ENCODE measurements at regions not wholly inside any gene's neighbourhood (a gene's known extent, or its start where the extent isn't known, plus 50 kb on each side); places are given as distances from the start of the nearest gene placed in this dataset.

DNA sequence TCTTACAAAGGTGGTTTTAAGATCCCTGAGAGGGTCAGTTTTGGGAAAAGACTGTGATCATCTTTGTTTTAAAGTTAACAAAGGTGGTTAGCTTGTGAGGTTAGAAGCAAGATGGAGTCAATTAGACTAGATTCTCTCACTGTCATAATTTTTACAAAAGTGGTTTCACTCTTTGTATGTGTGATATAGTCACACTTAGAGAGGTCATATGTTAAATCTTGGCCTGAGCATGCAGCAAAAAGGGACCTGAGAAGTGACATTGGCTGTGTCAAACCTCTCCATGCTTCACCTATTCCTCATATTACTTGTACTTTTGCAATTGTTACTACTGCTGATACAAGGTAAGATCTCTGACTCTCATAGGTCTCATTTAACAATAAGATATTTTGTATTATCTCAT lies 368.0 kb downstream of the TBC1D32 start:
- Histone ChIP-seq H3K4me3 (no peak overlapping the region), H3K36me3 (replicated peaks in 1 of 2; ENCODE audit: insufficient read depth in 1 of 2, low read depth in 2 of 2) (no peaks in the 10 kb centered on the region), H3K4me1 (no peaks in the 10 kb centered on the region), H3K27ac (no peak overlapping the region), H3K9me3 (no peaks in the 10 kb centered on the region), H3K27me3 (no peaks in the 10 kb centered on the region)
- DNase-seq (no peak), ATAC-seq (no peak)
- intact Hi-C loops (cut with DNase I): no loop called here
- TF ChIP-seq, protein P1, sequence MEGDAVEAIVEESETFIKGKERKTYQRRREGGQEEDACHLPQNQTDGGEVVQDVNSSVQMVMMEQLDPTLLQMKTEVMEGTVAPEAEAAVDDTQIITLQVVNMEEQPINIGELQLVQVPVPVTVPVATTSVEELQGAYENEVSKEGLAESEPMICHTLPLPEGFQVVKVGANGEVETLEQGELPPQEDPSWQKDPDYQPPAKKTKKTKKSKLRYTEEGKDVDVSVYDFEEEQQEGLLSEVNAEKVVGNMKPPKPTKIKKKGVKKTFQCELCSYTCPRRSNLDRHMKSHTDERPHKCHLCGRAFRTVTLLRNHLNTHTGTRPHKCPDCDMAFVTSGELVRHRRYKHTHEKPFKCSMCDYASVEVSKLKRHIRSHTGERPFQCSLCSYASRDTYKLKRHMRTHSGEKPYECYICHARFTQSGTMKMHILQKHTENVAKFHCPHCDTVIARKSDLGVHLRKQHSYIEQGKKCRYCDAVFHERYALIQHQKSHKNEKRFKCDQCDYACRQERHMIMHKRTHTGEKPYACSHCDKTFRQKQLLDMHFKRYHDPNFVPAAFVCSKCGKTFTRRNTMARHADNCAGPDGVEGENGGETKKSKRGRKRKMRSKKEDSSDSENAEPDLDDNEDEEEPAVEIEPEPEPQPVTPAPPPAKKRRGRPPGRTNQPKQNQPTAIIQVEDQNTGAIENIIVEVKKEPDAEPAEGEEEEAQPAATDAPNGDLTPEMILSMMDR (IDR thresholded peaks at IDR 0.05): no peak
- TF ChIP-seq POLR2A (IDR thresholded peaks at IDR 0.05): no peak

DNA sequence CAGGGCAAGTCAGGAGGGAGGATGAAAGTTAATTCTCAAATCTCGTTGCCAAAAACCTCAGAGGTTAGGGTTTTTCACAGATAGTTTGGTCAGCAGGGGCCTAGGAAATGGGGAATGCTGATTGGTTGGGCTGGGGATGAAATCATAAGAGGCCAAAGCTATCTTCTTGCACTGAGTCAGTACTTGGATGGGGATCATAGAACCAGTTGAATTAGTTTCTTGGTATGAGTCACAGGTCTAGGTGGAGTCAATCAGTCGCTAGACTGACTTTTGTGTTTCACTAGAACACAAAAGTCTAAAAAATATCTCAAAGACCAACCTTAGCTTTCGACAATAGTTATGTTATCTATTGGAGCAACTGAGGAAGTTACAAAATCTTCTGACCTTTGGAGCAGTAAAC lies 368.5 kb downstream of the TBC1D32 start:
- Histone ChIP-seq H3K4me3 (no peak overlapping the region), H3K36me3 (replicated peaks in 1 of 2; ENCODE audit: insufficient read depth in 1 of 2, low read depth in 2 of 2) (no peaks in the 10 kb centered on the region), H3K9me3 (no peaks in the 10 kb centered on the region), H3K4me1 (no peaks in the 10 kb centered on the region), H3K27me3 (no peaks in the 10 kb centered on the region), H3K27ac (no peak overlapping the region)
- 66 to 75% methylated on average over 3 of the region's 3 CpGs for WGBS, 2 donors
- intact Hi-C loops (cut with DNase I): no loop called here
- ATAC-seq (no peak), DNase-seq (no peak)
- TF ChIP-seq, protein P1 (IDR thresholded peaks at IDR 0.05): no peak
- TF ChIP-seq POLR2A (IDR thresholded peaks at IDR 0.05): no peak

DNA sequence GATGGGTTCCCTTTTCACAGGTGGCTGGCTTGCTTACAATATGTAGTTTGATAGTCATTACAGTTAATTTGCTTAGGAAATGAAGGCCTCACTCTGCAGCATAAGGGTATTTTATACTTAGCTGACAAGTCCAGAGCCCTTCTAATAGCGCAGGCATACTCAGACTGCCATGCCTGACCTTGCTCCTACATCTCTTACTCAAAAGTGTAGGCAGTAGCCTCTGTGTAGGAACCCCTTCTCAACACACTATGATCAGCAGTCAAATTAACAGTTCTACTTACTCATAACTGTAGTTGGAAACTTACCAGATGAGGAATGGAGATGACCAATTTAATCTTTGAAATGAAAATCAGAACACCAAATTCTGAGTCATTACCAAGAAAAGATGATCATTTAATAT lies 373.5 kb downstream of the TBC1D32 start:
- WGBS, 2 donors: 86 to 95% methylated on average over 1 of the region's 1 CpG
- no peaks in the 10 kb centered on the region for H3K36me3 ChIP-seq (replicated peaks in 1 of 2; ENCODE audit: insufficient read depth in 1 of 2, low read depth in 2 of 2)

DNA sequence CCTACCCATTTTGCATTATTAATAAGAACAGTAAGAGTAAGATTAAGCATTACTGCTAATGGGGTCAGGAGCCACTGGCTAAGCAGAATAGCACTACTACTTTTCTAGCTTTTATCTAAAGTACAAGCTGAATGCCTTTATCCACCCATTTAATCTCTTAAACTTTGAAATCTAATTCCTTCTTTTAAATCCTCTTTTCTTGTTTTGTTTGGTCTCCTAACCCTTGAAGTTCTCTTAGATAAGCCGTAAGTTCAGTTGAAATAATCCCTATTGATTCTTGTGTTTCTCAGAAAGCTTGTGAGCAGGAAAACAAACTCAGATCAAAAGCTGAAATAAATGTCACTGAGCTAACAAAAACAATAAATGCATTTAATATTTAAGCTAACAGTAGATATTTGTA lies 380.2 kb downstream of the TBC1D32 start:
- no peak for TF ChIP-seq POLR2A (IDR thresholded peaks at IDR 0.05)
- TF ChIP-seq, protein P1 (IDR thresholded peaks at IDR 0.05): no peak
- intact Hi-C loops (cut with DNase I): no loop called here

More for the DNA sequence above, 373.5 kb downstream of the TBC1D32 start:
- no peak overlapping the region for H3K27ac ChIP-seq
- TF ChIP-seq, protein P1 (IDR thresholded peaks at IDR 0.05): no peak
- no peak for TF ChIP-seq POLR2A (IDR thresholded peaks at IDR 0.05)
- no peak overlapping the region for H3K4me3 ChIP-seq
- H3K27me3 ChIP-seq: no peaks in the 10 kb centered on the region
- no peaks in the 10 kb centered on the region for H3K4me1 ChIP-seq
- intact Hi-C loops (cut with DNase I): no loop called here
- ATAC-seq: no peak
- DNase-seq: no peak
- no peaks in the 10 kb centered on the region for H3K9me3 ChIP-seq

DNA sequence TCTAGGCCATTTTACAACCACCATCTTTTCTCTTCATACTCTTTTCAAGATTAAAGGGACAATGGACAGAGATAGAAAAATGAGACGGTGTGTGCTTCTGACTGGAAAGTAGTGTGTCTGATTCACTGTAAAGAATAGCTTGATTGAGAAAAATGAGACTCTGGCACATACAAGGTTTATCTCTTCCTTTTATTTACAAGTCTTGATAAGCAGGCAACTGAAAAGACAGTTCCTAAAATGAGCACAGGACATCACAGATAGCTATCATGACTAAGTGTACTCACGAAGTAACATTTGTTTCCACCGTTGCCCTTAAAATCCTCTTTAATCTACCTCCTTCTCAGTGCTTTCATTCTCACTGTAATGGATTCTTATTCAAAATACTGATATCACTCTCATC lies 383.0 kb downstream of the TBC1D32 start:
- ATAC-seq (no peak), DNase-seq (no peak)
- intact Hi-C loops (cut with DNase I): no loop called here
- TF ChIP-seq POLR2A (IDR thresholded peaks at IDR 0.05): no peak
- TF ChIP-seq, protein P1 (IDR thresholded peaks at IDR 0.05): no peak
- Histone ChIP-seq H3K9me3 (no peaks in the 10 kb centered on the region), H3K4me3 (no peak overlapping the region), H3K27me3 (no peaks in the 10 kb centered on the region), H3K4me1 (peaks cover 13% of the 10 kb centered on the region), H3K36me3 (replicated peaks in 1 of 2; ENCODE audit: insufficient read depth in 1 of 2, low read depth in 2 of 2) (no peaks in the 10 kb centered on the region), H3K27ac (no peak overlapping the region)
- WGBS, 2 donors: 45 to 51% methylated on average over 3 of the region's 3 CpGs

More for the DNA sequence above, 380.2 kb downstream of the TBC1D32 start:
- Histone ChIP-seq H3K36me3 (replicated peaks in 1 of 2; ENCODE audit: insufficient read depth in 1 of 2, low read depth in 2 of 2) (no peaks in the 10 kb centered on the region), H3K9me3 (no peaks in the 10 kb centered on the region), H3K27ac (no peak overlapping the region), H3K4me1 (no peaks in the 10 kb centered on the region), H3K27me3 (no peaks in the 10 kb centered on the region), H3K4me3 (no peak overlapping the region)
- ATAC-seq: no peak
- WGBS, 2 donors: 79 to 84% methylated on average over 1 of the region's 1 CpG
- no peak for DNase-seq

Measured in body of pancreas (tissue), 4 donors.